Activated B cell treated with CpG ODN at 0.5 μM for 24 hours (primary cell): ENCODE measurements at regions not wholly inside any gene's neighbourhood (a gene's known extent, or its start where the extent isn't known, plus 50 kb on each side); places are given as distances from the start of the nearest gene placed in this dataset.
A peak's percentile ranks its signal among the peaks of the same experiment; 100 is the strongest.

Experiments
- ATAC-seq: fragments of 200-7000 bp; cut with Tn5 transposase; one replicate; pipeline ENCODE4 v1.10.0; 2021; ENCODE audit warnings: low read depth, mild to moderate bottlenecking, moderate library complexity
- CTCF ChIA-PET: fragments of 350-600 bp; sonication (Branson Sonifier 250); formaldehyde crosslinking; loops from one replicate; lab custom pipeline; 2021; ENCODE audit warnings: antibody characterized with exemption; lab: Charles Lee
- POLR2A ChIA-PET: fragments of 350-600 bp; sonication (Branson Sonifier 250); formaldehyde crosslinking; loops from one replicate; lab custom pipeline; 2021; ENCODE audit warnings: antibody characterized with exemption; lab: Charles Lee
- DNase-seq: peaks from one replicate; pipeline ENCODE4 v3.0.0; 2022
- H3K27ac Mint-ChIP-seq: one replicate; pipeline ENCODE4 v1.8.0; 2020; ENCODE audit warnings: mixed read lengths
- H3K27me3 Mint-ChIP-seq: one replicate; pipeline ENCODE4 v1.8.0; 2021; ENCODE audit warnings: mixed read lengths
- H3K36me3 Mint-ChIP-seq: one replicate; pipeline ENCODE4 v1.8.0; 2021; ENCODE audit warnings: low read depth, mixed read lengths
- H3K4me1 Mint-ChIP-seq: one replicate; pipeline ENCODE4 v1.8.0; 2021; ENCODE audit warnings: mixed read lengths
- H3K4me3 Mint-ChIP-seq: one replicate; pipeline ENCODE4 v1.8.0; 2020; ENCODE audit warnings: mild to moderate bottlenecking, mixed read lengths
- H3K9me3 Mint-ChIP-seq: one replicate; pipeline ENCODE4 v1.8.0; 2020; ENCODE audit warnings: mixed read lengths
- CTCF ChIP-seq: fragments of 200-600 bp; IDR thresholded peaks from one replicate; pipeline ENCODE4 v1.8.0; 2022; ENCODE audit warnings: antibody characterized with exemption, mild to moderate bottlenecking
- intact Hi-C: fragments of 100-400 bp; cut with micrococcal nuclease; formaldehyde crosslinking; loops from one replicate; pipeline ENCODE4 v1.15.1; 2024

- Mint-ChIP-seq H3K27me3 (no peaks in the 10 kb centered on the region), H3K36me3 (no peaks in the 10 kb centered on the region), H3K27ac (no peak overlapping the region), H3K4me3 (no peak overlapping the region), H3K9me3 (no peaks in the 10 kb centered on the region), H3K4me1 (peaks cover 4% of the 10 kb centered on the region)
- DNase-seq (no peak), ATAC-seq (no peak)
- ChIA-PET CTCF (interaction anchor here (1.2 to 8.2 kb wide), 8 partner anchors 17 to 1240 kb away, joined by 3 to 324 read pairs (median 8); no protein-coding TSS in a partner anchor), POLR2A (interaction anchor here (0.6 kb wide), 1 partner anchor 237 kb away, joined by 4 read pairs; no protein-coding TSS in a partner anchor)
- TF ChIP-seq CTCF, result no peak
- intact Hi-C loops, result loop anchor here (5.0 kb wide), 1 partner anchor 82 kb away; no protein-coding TSS in a partner anchor
These were observed 83.3 kb upstream of the DYNC1I1 start for GRCh38 chr7:95688931-95689495.

GRCh38 chr7:95687759-95688343 is 84.5 kb upstream of the DYNC1I1 start:
- ChIA-PET CTCF (interaction anchor here (0.6 to 8.2 kb wide), 9 partner anchors 12 to 1238 kb away, joined by 3 to 324 read pairs (median 7); no protein-coding TSS in a partner anchor), POLR2A (interaction anchor here (0.8 kb wide), 1 partner anchor 79 kb away, joined by 3 read pairs; no protein-coding TSS in a partner anchor)
- no peak for TF ChIP-seq CTCF
- no peaks in the 10 kb centered on the region for H3K36me3 Mint-ChIP-seq
- H3K4me1 Mint-ChIP-seq, result peaks cover 4% of the 10 kb centered on the region
- intact Hi-C loops, result loop anchor here (5.0 kb wide), 1 partner anchor 81 kb away; no protein-coding TSS in a partner anchor
- H3K4me3 Mint-ChIP-seq, result no peak overlapping the region
- H3K9me3 Mint-ChIP-seq, result no peaks in the 10 kb centered on the region
- no peak for ATAC-seq
- H3K27me3 Mint-ChIP-seq, result no peaks in the 10 kb centered on the region
- no peak overlapping the region for H3K27ac Mint-ChIP-seq
- no peak for DNase-seq

GRCh38 chr7:95686109-95686508 is 86.2 kb upstream of the DYNC1I1 start:
- Mint-ChIP-seq H3K4me1 (peaks cover 4% of the 10 kb centered on the region), H3K27ac (no peak overlapping the region), H3K27me3 (no peaks in the 10 kb centered on the region), H3K4me3 (no peak overlapping the region), H3K9me3 (no peaks in the 10 kb centered on the region), H3K36me3 (no peaks in the 10 kb centered on the region)
- ATAC-seq (peak; percentile 82), DNase-seq (no peak)
- ChIA-PET POLR2A (no interaction called here), CTCF (interaction anchor here (0.6 to 8.2 kb wide), 15 partner anchors 9 to 1237 kb away, joined by 3 to 324 read pairs (median 5); no protein-coding TSS in a partner anchor)
- intact Hi-C loops, result loop anchor here (1.0 to 5.0 kb wide), 3 partner anchors 79 to 175 kb away; no protein-coding TSS in a partner anchor
- TF ChIP-seq CTCF, result no peak

GRCh38 chr7:95684505-95684904 is 87.8 kb upstream of the DYNC1I1 start:
- no peaks in the 10 kb centered on the region for H3K4me1 Mint-ChIP-seq
- TF ChIP-seq CTCF, result no peak
- DNase-seq (no peak), ATAC-seq (no peak)
- no peak overlapping the region for H3K4me3 Mint-ChIP-seq
- no peak overlapping the region for H3K27ac Mint-ChIP-seq
- H3K9me3 Mint-ChIP-seq, result no peaks in the 10 kb centered on the region
- no peaks in the 10 kb centered on the region for H3K36me3 Mint-ChIP-seq
- intact Hi-C loops, result no loop called here
- ChIA-PET CTCF (interaction anchor here (0.9 to 3.9 kb wide), 3 partner anchors 140 to 173 kb away, joined by 3 to 23 read pairs (median 16); no protein-coding TSS in a partner anchor), POLR2A (no interaction called here)
- H3K27me3 Mint-ChIP-seq, result no peaks in the 10 kb centered on the region

GRCh38 chr7:95684037-95684436 is 87.7 kb upstream of the PDK4 start:
- H3K36me3 Mint-ChIP-seq, result no peaks in the 10 kb centered on the region
- CTCF ChIA-PET, result interaction anchor here (0.9 to 3.9 kb wide), 3 partner anchors 139 to 172 kb away, joined by 3 to 23 read pairs (median 16); no protein-coding TSS in a partner anchor
- intact Hi-C loops, result no loop called here
- no peaks in the 10 kb centered on the region for H3K4me1 Mint-ChIP-seq
- TF ChIP-seq CTCF, result no peak
- no peaks in the 10 kb centered on the region for H3K9me3 Mint-ChIP-seq
- H3K4me3 Mint-ChIP-seq, result no peak overlapping the region
- ATAC-seq (no peak), DNase-seq (no peak)
- H3K27me3 Mint-ChIP-seq, result no peaks in the 10 kb centered on the region
- POLR2A ChIA-PET, result no interaction called here
- no peak overlapping the region for H3K27ac Mint-ChIP-seq
